ENCODE measurements at regions not wholly inside any gene's neighbourhood (a gene's known extent, or its start where the extent isn't known, plus 50 kb on each side); places are given as distances from the start of the nearest gene placed in this dataset.

GRCh38 chr6:5898563-5898962, 108.2 kb downstream of the NRN1 start:
- H3K4me1 Mint-ChIP-seq (ENCODE audit: low read depth): peaks cover 7% of the 10 kb centered on the region
- TF ChIP-seq CTCF (IDR thresholded peaks at IDR 0.05): no peak
- H3K4me3 Mint-ChIP-seq (ENCODE audit: unreplicated experiment): no peak overlapping the region
- no peaks in the 10 kb centered on the region for H3K9me3 Mint-ChIP-seq (ENCODE audit: low read depth)
- H3K36me3 Mint-ChIP-seq (ENCODE audit: low read depth): peaks cover 1% of the 10 kb centered on the region
- peaks cover 3% of the 10 kb centered on the region for H3K27me3 Mint-ChIP-seq (ENCODE audit: low read depth)
- no peak overlapping the region for H3K27ac Mint-ChIP-seq (ENCODE audit: unreplicated experiment)
- DNase-seq (ENCODE audit: low spot score): no peak

DNA sequence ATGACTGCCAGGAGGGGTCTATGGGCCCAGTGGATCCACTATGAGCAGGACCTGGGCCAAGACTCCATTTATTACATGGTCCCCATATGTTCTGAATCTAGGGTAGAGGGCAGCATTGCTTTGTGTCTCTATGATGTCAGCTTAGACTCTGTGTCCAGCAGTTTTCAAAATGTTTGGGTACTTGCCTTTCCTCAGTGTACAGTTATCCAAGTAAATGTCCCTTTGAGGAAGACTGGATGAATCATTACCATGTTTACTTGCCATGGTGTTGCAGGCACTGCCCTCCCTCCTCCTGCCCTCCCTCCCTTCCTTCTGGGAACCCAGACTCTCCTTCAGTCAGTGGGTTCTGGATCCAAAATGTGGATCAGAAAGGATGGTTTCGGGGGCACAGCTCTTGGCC, 108.6 kb downstream of the NRN1 start:
- Mint-ChIP-seq H3K36me3 (ENCODE audit: low read depth) (no peaks in the 10 kb centered on the region), H3K27me3 (ENCODE audit: low read depth) (no peaks in the 10 kb centered on the region), H3K4me3 (ENCODE audit: unreplicated experiment) (no peak overlapping the region), H3K4me1 (ENCODE audit: low read depth) (peaks cover 7% of the 10 kb centered on the region), H3K27ac (ENCODE audit: unreplicated experiment) (no peak overlapping the region), H3K9me3 (ENCODE audit: low read depth) (no peaks in the 10 kb centered on the region)
- no peak for TF ChIP-seq CTCF (IDR thresholded peaks at IDR 0.05)
- no peak for DNase-seq (ENCODE audit: low spot score)

- H3K4me3 Mint-ChIP-seq (ENCODE audit: unreplicated experiment): no peak overlapping the region
- no peak overlapping the region for H3K27ac Mint-ChIP-seq (ENCODE audit: unreplicated experiment)
- H3K9me3 Mint-ChIP-seq (ENCODE audit: low read depth): peaks cover 3% of the 10 kb centered on the region
- no peaks in the 10 kb centered on the region for H3K27me3 Mint-ChIP-seq (ENCODE audit: low read depth)
- no peak for TF ChIP-seq CTCF (IDR thresholded peaks at IDR 0.05)
- H3K36me3 Mint-ChIP-seq (ENCODE audit: low read depth): no peaks in the 10 kb centered on the region
- DNase-seq (ENCODE audit: low spot score): no peak
- H3K4me1 Mint-ChIP-seq (ENCODE audit: low read depth): peaks cover 16% of the 10 kb centered on the region
Observed at GRCh38 chr6:5896476-5897200, 110.1 kb downstream of the NRN1 start.

- DNase-seq (ENCODE audit: low spot score): no peak
- no peak for TF ChIP-seq CTCF (IDR thresholded peaks at IDR 0.05)
- peaks cover 9% of the 10 kb centered on the region for H3K4me1 Mint-ChIP-seq (ENCODE audit: low read depth)
- no peaks in the 10 kb centered on the region for H3K36me3 Mint-ChIP-seq (ENCODE audit: low read depth)
- H3K27me3 Mint-ChIP-seq (ENCODE audit: low read depth): no peaks in the 10 kb centered on the region
- H3K9me3 Mint-ChIP-seq (ENCODE audit: low read depth): peaks cover 5% of the 10 kb centered on the region
- H3K4me3 Mint-ChIP-seq (ENCODE audit: unreplicated experiment): no peak overlapping the region
- no peak overlapping the region for H3K27ac Mint-ChIP-seq (ENCODE audit: unreplicated experiment)
Observed at GRCh38 chr6:5894357-5894756, 112.4 kb downstream of the NRN1 start.

DNA sequence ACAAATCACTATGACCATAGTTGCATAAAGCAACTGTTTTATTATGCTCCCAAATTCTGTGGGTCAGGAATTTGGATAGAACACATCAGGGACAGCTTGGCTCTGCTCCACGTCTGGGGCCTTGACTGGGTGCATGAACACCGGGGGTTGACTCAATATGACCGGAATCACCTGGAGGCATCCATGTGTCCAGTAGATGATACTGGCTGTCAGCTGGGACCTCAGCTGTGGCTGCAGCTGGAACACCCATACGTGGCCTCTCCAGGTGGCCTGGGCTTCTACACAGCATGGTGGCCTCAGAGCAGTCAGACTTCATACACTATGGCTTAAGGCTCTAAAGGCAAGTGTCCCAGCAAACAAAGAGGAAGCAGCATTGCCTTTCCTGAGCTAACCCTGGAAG, 113.4 kb downstream of the NRN1 start:
- no peak for DNase-seq (ENCODE audit: low spot score)
- no peak for TF ChIP-seq CTCF (IDR thresholded peaks at IDR 0.05)
- H3K36me3 Mint-ChIP-seq (ENCODE audit: low read depth): no peaks in the 10 kb centered on the region
- no peaks in the 10 kb centered on the region for H3K27me3 Mint-ChIP-seq (ENCODE audit: low read depth)
- H3K9me3 Mint-ChIP-seq (ENCODE audit: low read depth): peaks cover 5% of the 10 kb centered on the region
- no peak overlapping the region for H3K27ac Mint-ChIP-seq (ENCODE audit: unreplicated experiment)
- H3K4me3 Mint-ChIP-seq (ENCODE audit: unreplicated experiment): no peak overlapping the region
- H3K4me1 Mint-ChIP-seq (ENCODE audit: low read depth): peaks cover 9% of the 10 kb centered on the region

Measured in chondrocyte (in vitro differentiated cells).